GM04503 (cell line): ENCODE measurements at regions not wholly inside any gene's neighbourhood (a gene's known extent, or its start where the extent isn't known, plus 50 kb on each side); places are given as distances from the start of the nearest gene placed in this dataset.

Experiments used
- DNase-seq: peaks from one replicate; pipeline ENCODE4 v3.0.0-alpha.2; 2012; ENCODE audit warnings: low read depth

DNA sequence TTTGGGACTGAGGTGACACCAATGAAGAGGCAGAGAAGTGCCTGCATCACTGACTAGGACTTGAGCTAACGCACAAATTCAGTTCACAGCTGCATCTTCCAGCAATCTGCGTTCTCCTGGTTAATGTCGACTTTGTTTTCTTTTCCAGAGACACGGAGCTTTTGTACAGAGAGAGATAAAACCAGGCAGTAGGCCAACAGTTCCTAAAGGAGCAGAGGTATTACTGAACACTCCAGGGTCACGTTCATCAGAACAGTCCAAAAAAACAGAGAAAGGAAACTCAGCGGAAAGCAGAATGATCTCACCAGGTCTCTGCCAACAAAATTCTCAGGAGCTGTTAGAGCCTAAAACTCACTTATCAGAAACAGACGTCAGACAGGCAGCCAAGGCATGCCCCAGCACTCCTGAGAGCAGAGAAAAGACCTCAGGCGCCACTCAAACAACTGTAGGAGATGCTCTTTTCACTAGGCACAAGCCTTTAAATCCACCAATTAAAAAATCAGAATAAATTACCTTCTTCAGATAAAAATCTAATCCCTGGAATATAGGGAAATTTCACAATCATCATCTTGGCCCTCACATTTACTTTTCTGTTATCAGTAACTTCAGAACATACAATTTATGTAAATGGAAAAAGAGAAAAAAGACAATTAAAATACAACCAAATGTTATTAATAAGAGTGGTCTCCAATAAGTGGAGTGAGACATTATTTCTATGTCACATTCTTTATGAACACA is 95.9 kb upstream of the SPTBN1 start:
- peak; percentile 44 for DNase-seq

DNA sequence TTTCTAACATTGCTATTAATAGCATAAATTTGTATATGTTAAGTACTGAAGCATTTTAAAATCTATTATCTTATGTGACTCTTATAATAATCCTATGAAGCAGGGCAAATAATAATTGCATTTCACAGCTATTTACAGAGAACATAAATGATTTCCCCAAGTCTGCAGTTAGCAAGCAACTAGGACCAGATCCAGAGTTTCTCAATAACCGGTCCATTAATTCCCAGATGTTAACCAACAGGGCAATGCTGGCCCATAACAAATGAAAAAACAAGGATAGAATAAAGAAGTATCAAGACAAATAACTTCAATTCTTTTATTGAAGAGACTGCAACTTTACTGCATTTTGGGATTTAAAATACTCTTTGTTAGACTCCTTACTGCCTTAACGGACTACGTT is 91.7 kb upstream of the SPTBN1 start:
- DNase-seq: no peak

DNA sequence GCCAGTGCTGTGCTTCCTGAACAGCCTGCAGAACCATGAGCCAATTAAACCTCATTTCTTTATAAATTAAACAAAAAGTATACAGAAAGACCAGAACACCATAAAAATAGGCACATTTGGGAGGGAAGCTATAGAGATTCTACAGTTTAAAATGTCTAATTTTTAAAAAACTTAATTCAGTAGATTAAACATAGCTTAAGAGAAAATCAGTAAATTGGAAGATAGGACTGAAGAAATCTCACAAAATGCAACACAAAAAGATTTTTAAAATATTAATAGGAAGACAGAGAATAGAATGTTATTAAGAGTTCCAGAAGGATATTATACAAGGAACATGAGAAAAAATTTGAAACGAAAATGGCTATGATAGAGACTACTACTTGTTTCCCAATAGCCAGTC is 90.5 kb upstream of the SPTBN1 start:
- no peak for DNase-seq

- DNase-seq: no peak
Measured at GRCh38 chr2:54366487-54367280, 89.4 kb upstream of the SPTBN1 start.

GRCh38 chr2:54370405-54371104 is 85.6 kb upstream of the SPTBN1 start:
- DNase-seq: peak; percentile 36

GRCh38 chr2:54371460-54372065 is 84.6 kb upstream of the SPTBN1 start:
- DNase-seq: no peak

DNA sequence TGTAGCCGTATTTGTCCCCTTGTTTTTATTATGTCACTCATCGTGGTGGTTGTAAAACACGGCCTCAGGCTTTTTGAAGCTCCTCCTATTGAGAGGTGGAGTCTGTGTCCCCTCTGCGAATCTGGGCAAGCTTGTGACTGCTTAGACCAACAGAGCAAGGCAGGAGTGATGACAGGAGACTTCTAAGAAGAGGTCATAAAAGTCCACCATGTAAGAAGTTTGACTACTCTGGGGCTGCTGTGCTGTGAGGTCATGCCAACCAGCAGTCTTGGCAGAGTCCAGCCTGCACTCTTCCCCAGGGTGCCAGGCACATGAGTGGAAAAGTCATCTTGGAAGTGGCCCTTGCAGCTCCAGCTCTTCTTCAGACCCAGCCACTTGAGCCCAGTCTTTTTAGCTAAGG is 83.8 kb upstream of the SPTBN1 start:
- DNase-seq: no peak

DNA sequence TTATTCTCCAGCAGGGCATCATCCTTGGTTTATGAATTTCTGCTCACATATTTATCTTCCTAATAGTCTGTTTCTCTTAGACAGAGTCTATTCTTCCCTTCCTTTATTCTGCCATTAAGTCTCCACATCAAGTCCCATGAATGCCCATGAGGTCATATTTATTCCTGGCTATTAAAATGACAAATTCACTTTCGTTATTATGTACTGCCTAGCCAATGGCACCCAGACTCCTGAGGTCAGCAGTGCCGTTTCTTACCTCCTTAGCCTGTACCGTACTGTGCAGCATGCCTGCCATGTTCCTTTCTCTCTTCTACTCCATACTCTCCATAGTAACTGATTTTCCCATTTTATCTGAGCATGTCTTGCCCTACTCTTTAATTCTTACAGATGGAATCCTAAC is 82.3 kb upstream of the SPTBN1 start:
- DNase-seq: no peak

- no peak for DNase-seq
Measured at GRCh38 chr2:54374591-54375364, 81.3 kb upstream of the SPTBN1 start.

DNA sequence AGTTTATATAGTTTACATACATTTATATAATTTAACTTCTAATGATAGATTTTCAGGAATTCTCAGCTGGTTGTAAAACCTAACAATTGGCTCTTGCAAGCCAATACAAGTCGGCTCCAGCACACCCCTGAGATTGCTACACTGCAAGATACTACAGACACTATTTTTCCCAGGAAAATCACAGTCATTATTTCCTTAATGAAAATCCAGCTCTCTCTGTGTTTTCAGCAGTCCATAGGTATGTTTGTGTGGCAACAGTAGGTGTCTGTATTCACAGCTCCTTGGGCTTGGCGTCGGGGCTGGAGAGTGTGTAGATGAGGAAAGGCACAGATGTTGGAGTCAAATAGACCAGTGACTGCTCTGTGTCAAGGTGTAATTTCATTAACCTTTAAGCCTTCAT is 78.7 kb upstream of the SPTBN1 start:
- DNase-seq: no peak

GRCh38 chr2:54377901-54378493 is 78.1 kb upstream of the SPTBN1 start:
- DNase-seq: no peak

DNA sequence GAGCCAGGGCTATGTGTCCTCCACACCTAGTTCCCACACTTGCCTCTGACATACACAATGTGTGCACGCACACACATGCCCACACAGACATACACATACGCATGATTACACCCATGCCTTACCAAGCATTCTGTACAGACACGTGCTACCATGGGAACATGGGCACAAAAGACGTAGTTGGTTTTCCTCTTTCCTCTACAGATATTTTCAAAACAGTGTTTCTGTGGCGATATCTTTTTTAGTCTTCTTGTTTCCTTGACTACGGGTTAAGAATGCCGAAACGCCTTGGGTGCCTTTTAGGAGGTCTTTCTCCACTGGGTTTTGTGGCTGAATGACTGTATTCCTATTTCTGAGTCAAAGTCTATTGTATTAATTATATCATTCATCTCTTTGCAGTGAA is 75.5 kb upstream of the SPTBN1 start:
- DNase-seq: no peak

GRCh38 chr2:54381293-54381692 is 74.8 kb upstream of the SPTBN1 start:
- no peak for DNase-seq

GRCh38 chr2:54382601-54383000 is 73.5 kb upstream of the SPTBN1 start:
- DNase-seq: no peak

DNA sequence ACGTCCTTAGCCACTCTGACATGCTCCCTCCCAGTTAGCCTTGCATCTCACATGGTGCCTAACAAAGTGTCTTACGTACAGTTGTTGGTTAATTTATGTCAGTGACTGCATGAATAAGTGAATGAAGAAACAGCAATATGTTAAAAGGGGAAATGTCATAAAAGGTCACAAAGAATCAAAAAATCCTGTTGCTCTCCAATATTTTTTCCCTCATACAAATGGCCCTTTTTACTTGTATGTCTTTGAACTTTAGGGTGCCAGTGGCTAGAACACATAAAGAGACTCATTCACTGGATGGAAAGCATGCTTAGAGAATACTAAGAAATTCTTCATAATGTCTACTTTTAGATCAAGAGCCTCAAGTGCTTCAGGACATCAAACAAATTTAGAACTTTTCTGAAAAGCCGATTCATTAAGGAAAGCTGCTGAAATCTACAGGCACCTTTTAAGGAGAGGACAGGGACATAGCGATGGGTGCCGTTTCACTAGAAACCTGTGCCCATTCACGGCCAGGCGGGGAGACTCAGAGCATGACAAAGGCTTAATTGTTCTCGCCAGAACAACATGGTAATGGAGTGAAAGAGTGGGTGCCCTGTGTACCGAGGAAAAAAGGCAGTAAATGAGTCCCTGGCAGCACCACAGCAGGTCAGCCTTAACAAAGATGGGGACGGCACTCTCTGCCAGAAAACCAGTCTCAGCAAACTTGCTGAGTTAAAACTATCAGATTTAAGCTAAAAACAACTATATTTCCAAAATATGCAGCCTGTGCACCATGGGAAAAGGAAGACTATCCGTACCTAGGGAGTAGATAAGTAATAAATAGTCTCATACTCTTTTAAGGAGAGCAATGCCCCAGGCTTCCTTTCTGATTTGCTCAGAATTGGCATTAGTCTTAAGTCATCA is 71.6 kb upstream of the SPTBN1 start:
- no peak for DNase-seq

GRCh38 chr2:54385271-54385670 is 70.9 kb upstream of the SPTBN1 start:
- DNase-seq: no peak

DNA sequence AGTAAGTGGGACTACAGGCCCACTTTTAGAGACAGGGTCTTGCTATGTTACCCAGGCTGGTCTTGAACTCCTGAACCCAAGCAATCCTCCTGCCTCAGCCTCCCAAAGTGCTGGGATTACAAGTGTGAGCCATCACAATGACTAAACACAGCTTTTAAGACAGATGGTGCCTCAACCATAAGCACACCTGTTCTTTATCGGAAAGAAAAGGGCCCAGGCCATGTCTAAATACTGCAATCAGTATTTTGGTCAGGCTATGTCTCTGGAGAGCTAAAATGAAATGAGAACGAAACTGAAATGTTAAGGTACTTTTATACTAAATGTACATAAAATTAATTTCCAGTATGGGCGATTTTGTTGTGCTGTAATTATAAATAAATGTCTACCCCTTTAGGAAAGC is 69.5 kb upstream of the SPTBN1 start:
- no peak for DNase-seq

GRCh38 chr2:54387059-54387991 is 68.8 kb upstream of the SPTBN1 start:
- DNase-seq: peak; percentile 75

GRCh38 chr2:54388076-54388475 is 68.1 kb upstream of the SPTBN1 start:
- DNase-seq: no peak
